ENCODE measurements at regions not wholly inside any gene's neighbourhood (a gene's known extent, or its start where the extent isn't known, plus 50 kb on each side); places are given as distances from the start of the nearest gene placed in this dataset.
"Not testable (repeated sequence)": the region's sequence is repeated elsewhere in the genome, so short reads cannot be mapped to it uniquely, and the experiment has no call there.

- not testable (repeated sequence) for TF ChIP-seq CTCF (IDR thresholded peaks at IDR 0.05 in 2 of 3, conservative IDR thresholded peaks at IDR 0.05 in 1 of 3; ENCODE audit: borderline replicate concordance in 1 of 3, insufficient read depth in 1 of 3, low read depth in 2 of 3, low read length in 2 of 3); POLR2A (IDR thresholded peaks at IDR 0.05; ENCODE audit: borderline replicate concordance, extremely low read depth, insufficient read depth, insufficient read length); EZH2 (IDR thresholded peaks at IDR 0.05); YY1 (IDR thresholded peaks at IDR 0.05; ENCODE audit: extremely low read depth, insufficient replicate concordance, low read depth, low read length); ATF3 (IDR thresholded peaks at IDR 0.05); SRF (IDR thresholded peaks at IDR 0.05; ENCODE audit: low read depth); CEBPB (IDR thresholded peaks at IDR 0.05; ENCODE audit: low read depth); POLR2AphosphoS5 (IDR thresholded peaks at IDR 0.05; ENCODE audit: low read depth, low read length); MAX (IDR thresholded peaks at IDR 0.05); EZH2phosphoT487 (IDR thresholded peaks at IDR 0.05; ENCODE audit: borderline replicate concordance); ELF1 (IDR thresholded peaks at IDR 0.05; ENCODE audit: borderline replicate concordance, low read depth); SP1 (IDR thresholded peaks at IDR 0.05; ENCODE audit: low read depth); RAD21 (IDR thresholded peaks at IDR 0.05; ENCODE audit: low read depth); SIN3A (IDR thresholded peaks at IDR 0.05; ENCODE audit: low read depth)
These were observed 294.7 kb downstream of the WDR11 start for GRCh38 chr10:121145802-121146395.
